ENCODE measurements at regions not wholly inside any gene's neighbourhood (a gene's known extent, or its start where the extent isn't known, plus 50 kb on each side); places are given as distances from the start of the nearest gene placed in this dataset.

GRCh38 chr16:59719121-59719520 lies 985.0 kb upstream of the GOT2 start:
- no peak for TF ChIP-seq GATA3 (IDR thresholded peaks at IDR 0.05; ENCODE audit: low read depth, low read length)
- TF ChIP-seq GATA2 (IDR thresholded peaks at IDR 0.05; ENCODE audit: low read depth, low read length): no peak

GRCh38 chr16:59707436-59708226 lies 973.5 kb upstream of the GOT2 start:
- TF ChIP-seq GATA3 (IDR thresholded peaks at IDR 0.05; ENCODE audit: low read depth, low read length) (no peak), GATA2 (IDR thresholded peaks at IDR 0.05; ENCODE audit: low read depth, low read length) (no peak)

- TF ChIP-seq GATA2 (IDR thresholded peaks at IDR 0.05; ENCODE audit: low read depth, low read length) (no peak), GATA3 (IDR thresholded peaks at IDR 0.05; ENCODE audit: low read depth, low read length) (no peak)
These were observed 968.1 kb upstream of the GOT2 start for GRCh38 chr16:59701963-59702930.

GRCh38 chr16:59699786-59700185 lies 965.7 kb upstream of the GOT2 start:
- no peak for TF ChIP-seq GATA3 (IDR thresholded peaks at IDR 0.05; ENCODE audit: low read depth, low read length)
- TF ChIP-seq GATA2 (IDR thresholded peaks at IDR 0.05; ENCODE audit: low read depth, low read length): no peak

- no peak for TF ChIP-seq GATA3 (IDR thresholded peaks at IDR 0.05; ENCODE audit: low read depth, low read length)
- TF ChIP-seq GATA2 (IDR thresholded peaks at IDR 0.05; ENCODE audit: low read depth, low read length): no peak
These were observed 964.4 kb upstream of the GOT2 start for GRCh38 chr16:59698346-59699020.

- no peak for TF ChIP-seq GATA2 (IDR thresholded peaks at IDR 0.05; ENCODE audit: low read depth, low read length)
- TF ChIP-seq GATA3 (IDR thresholded peaks at IDR 0.05; ENCODE audit: low read depth, low read length): no peak
These were observed 963.6 kb upstream of the GOT2 start for GRCh38 chr16:59697761-59698160.

GRCh38 chr16:59697236-59697635 lies 963.1 kb upstream of the GOT2 start:
- TF ChIP-seq GATA2 (IDR thresholded peaks at IDR 0.05; ENCODE audit: low read depth, low read length) (no peak), GATA3 (IDR thresholded peaks at IDR 0.05; ENCODE audit: low read depth, low read length) (no peak)

GRCh38 chr16:59696495-59696894 lies 962.4 kb upstream of the GOT2 start:
- no peak for TF ChIP-seq GATA3 (IDR thresholded peaks at IDR 0.05; ENCODE audit: low read depth, low read length)
- TF ChIP-seq GATA2 (IDR thresholded peaks at IDR 0.05; ENCODE audit: low read depth, low read length): no peak

GRCh38 chr16:59690216-59690615 lies 956.1 kb upstream of the GOT2 start:
- TF ChIP-seq GATA3 (IDR thresholded peaks at IDR 0.05; ENCODE audit: low read depth, low read length): no peak
- no peak for TF ChIP-seq GATA2 (IDR thresholded peaks at IDR 0.05; ENCODE audit: low read depth, low read length)

GRCh38 chr16:59688006-59688405 lies 953.9 kb upstream of the GOT2 start:
- TF ChIP-seq GATA2 (IDR thresholded peaks at IDR 0.05; ENCODE audit: low read depth, low read length) (no peak), GATA3 (IDR thresholded peaks at IDR 0.05; ENCODE audit: low read depth, low read length) (no peak)

- no peak for TF ChIP-seq GATA2 (IDR thresholded peaks at IDR 0.05; ENCODE audit: low read depth, low read length)
- TF ChIP-seq GATA3 (IDR thresholded peaks at IDR 0.05; ENCODE audit: low read depth, low read length): no peak
These were observed 952.3 kb upstream of the GOT2 start for GRCh38 chr16:59686405-59686804.

- no peak for TF ChIP-seq GATA3 (IDR thresholded peaks at IDR 0.05; ENCODE audit: low read depth, low read length)
- TF ChIP-seq GATA2 (IDR thresholded peaks at IDR 0.05; ENCODE audit: low read depth, low read length): no peak
These were observed 950.8 kb upstream of the GOT2 start for GRCh38 chr16:59684911-59685310.

- no peak for TF ChIP-seq GATA3 (IDR thresholded peaks at IDR 0.05; ENCODE audit: low read depth, low read length)
- no peak for TF ChIP-seq GATA2 (IDR thresholded peaks at IDR 0.05; ENCODE audit: low read depth, low read length)
These were observed 949.6 kb upstream of the GOT2 start for GRCh38 chr16:59683709-59684108.

GRCh38 chr16:59665618-59666220 lies 931.6 kb upstream of the GOT2 start:
- TF ChIP-seq GATA2 (IDR thresholded peaks at IDR 0.05; ENCODE audit: low read depth, low read length): no peak
- no peak for TF ChIP-seq GATA3 (IDR thresholded peaks at IDR 0.05; ENCODE audit: low read depth, low read length)

Measured in SH-SY5Y (cell line).